H9 (cell line): ENCODE measurements at regions not wholly inside any gene's neighbourhood (a gene's known extent, or its start where the extent isn't known, plus 50 kb on each side); places are given as distances from the start of the nearest gene placed in this dataset.

ENCODE experiments used
- DNase-seq: peaks from one replicate; pipeline ENCODE4 v3.0.0-alpha.2; 2017
- H2AFZ ChIP-seq: one replicate; pipeline ENCODE4 v1.6.1; 2013; ENCODE audit warnings: mild to moderate bottlenecking, low read length, control low read depth, moderate library complexity
- H2AK5ac ChIP-seq: 2 replicates; pipeline ENCODE4 v1.6.1; 2013; ENCODE audit warnings: low read length, control low read depth, mixed read lengths; ENCODE audit not compliant: insufficient read length
- H2BK120ac ChIP-seq: one replicate; pipeline ENCODE4 v1.6.1; 2013; ENCODE audit warnings: low read depth, mild to moderate bottlenecking, low read length, control low read depth, inconsistent platforms; ENCODE audit not compliant: poor library complexity, severe bottlenecking
- H2BK12ac ChIP-seq: 2 replicates; pipeline ENCODE4 v1.6.1; 2013; ENCODE audit warnings: low read length, control low read depth, mixed read lengths, low read depth; ENCODE audit not compliant: insufficient read length
- H2BK15ac ChIP-seq: 2 replicates; pipeline ENCODE4 v1.6.1; 2013; ENCODE audit warnings: low read depth, low read length, control low read depth
- H2BK20ac ChIP-seq: one replicate; pipeline ENCODE4 v1.6.1; 2013; ENCODE audit warnings: low read depth, mild to moderate bottlenecking, low read length, control low read depth, inconsistent platforms; ENCODE audit not compliant: poor library complexity, severe bottlenecking
- H2BK5ac ChIP-seq: 2 replicates; pipeline ENCODE4 v1.6.1; 2013; ENCODE audit warnings: low read length, control low read depth, mixed read lengths; ENCODE audit not compliant: insufficient read length
- H3K14ac ChIP-seq: 2 replicates; pipeline ENCODE4 v1.6.1; 2013; ENCODE audit warnings: low read length, control low read depth; ENCODE audit not compliant: insufficient read depth
- H3K18ac ChIP-seq: 2 replicates; pipeline ENCODE4 v1.6.1; 2013; ENCODE audit warnings: low read depth, mild to moderate bottlenecking, mixed read lengths, low read length, control low read depth; ENCODE audit not compliant: insufficient read length
- H3K23ac ChIP-seq: 2 replicates; pipeline ENCODE4 v1.6.1; 2013; ENCODE audit warnings: low read length, control low read depth, mixed read lengths, low read depth; ENCODE audit not compliant: insufficient read length
- H3K23me2 ChIP-seq: 2 replicates; pipeline ENCODE4 v1.6.1; 2013; ENCODE audit warnings: low read depth, mild to moderate bottlenecking, mixed read lengths, low read length, control low read depth; ENCODE audit not compliant: insufficient read length, poor library complexity, severe bottlenecking
- H3K27ac ChIP-seq: 2 replicates; pipeline ENCODE4 v1.5.1; 2013; ENCODE audit warnings: low read length, control low read depth, mixed read lengths, low read depth; ENCODE audit not compliant: insufficient read length
- H3K27me3 ChIP-seq: 2 replicates; pipeline ENCODE4 v1.6.1; 2013; ENCODE audit warnings: low read length, control low read depth, inconsistent platforms; ENCODE audit not compliant: insufficient read depth
- H3K4ac ChIP-seq: 2 replicates; pipeline ENCODE4 v1.6.1; 2013; ENCODE audit warnings: low read depth, mild to moderate bottlenecking, control low read depth, inconsistent platforms, low read length, moderate library complexity
- H3K4me1 ChIP-seq: 2 replicates; pipeline ENCODE4 v1.6.1; 2013; ENCODE audit warnings: low read length, control low read depth, inconsistent platforms; ENCODE audit not compliant: insufficient read depth
- H3K4me2 ChIP-seq: 2 replicates; pipeline ENCODE4 v1.6.1; 2013; ENCODE audit warnings: low read length, control low read depth, mixed read lengths; ENCODE audit not compliant: insufficient read length, insufficient read depth
- H3K56ac ChIP-seq: 2 replicates; pipeline ENCODE4 v1.6.1; 2013; ENCODE audit warnings: low read depth, mild to moderate bottlenecking, mixed read lengths, low read length, control low read depth; ENCODE audit not compliant: insufficient read length
- H3K79me1 ChIP-seq: 2 replicates; pipeline ENCODE4 v1.6.1; 2013; ENCODE audit warnings: low read depth, mild to moderate bottlenecking, moderate library complexity, low read length, control low read depth, inconsistent platforms; ENCODE audit not compliant: insufficient read depth, poor library complexity, severe bottlenecking
- H3K79me2 ChIP-seq: 2 replicates; pipeline ENCODE4 v1.6.1; 2013; ENCODE audit warnings: low read length, control low read depth, inconsistent platforms; ENCODE audit not compliant: insufficient read depth
- H3K9ac ChIP-seq: 2 replicates; pipeline ENCODE4 v1.6.1; 2013; ENCODE audit warnings: low read length, control low read depth, mixed read lengths; ENCODE audit not compliant: insufficient read length; ENCODE audit errors: extremely low read depth
- H3K9me3 ChIP-seq: one replicate; pipeline ENCODE4 v1.6.1; 2013; ENCODE audit warnings: low read depth, low read length, inconsistent platforms; ENCODE audit not compliant: control insufficient read depth
- H3T11ph ChIP-seq: one replicate; pipeline ENCODE4 v1.6.1; 2013; ENCODE audit warnings: mild to moderate bottlenecking, low read length, control low read depth, inconsistent platforms
- H4K20me1 ChIP-seq: one replicate; pipeline ENCODE4 v1.6.1; 2013; ENCODE audit not compliant: control insufficient read depth, insufficient read length, insufficient read depth
- H4K5ac ChIP-seq: 2 replicates; pipeline ENCODE4 v1.6.1; 2013; ENCODE audit warnings: low read depth, mild to moderate bottlenecking, mixed read lengths, low read length, control low read depth; ENCODE audit not compliant: insufficient read length
- H4K8ac ChIP-seq: replicated peaks from 2 replicates; pipeline ENCODE4 v1.6.1; 2013; ENCODE audit warnings: low read length, control low read depth, mixed read lengths, low read depth; ENCODE audit not compliant: insufficient read length
- H4K91ac ChIP-seq: 2 replicates; pipeline ENCODE4 v1.6.1; 2013; ENCODE audit warnings: low read depth, mild to moderate bottlenecking, moderate library complexity, mixed read lengths, low read length, control low read depth; ENCODE audit not compliant: insufficient read length
- H3K27ac Mint-ChIP-seq, 3 experiments: 2 replicates in 2 of 3; 3 replicates in 1 of 3; pipeline ENCODE4 v1.8.0; 2020 to 2021; ENCODE audit warnings: mixed read lengths in 3 of 3, mild to moderate bottlenecking in 1 of 3, moderate library complexity in 1 of 3
- H3K27me3 Mint-ChIP-seq: 2 replicates; pipeline ENCODE4 v1.8.0; 2021; ENCODE audit warnings: low read depth, mild to moderate bottlenecking, moderate library complexity, mixed read lengths
- H3K36me3 Mint-ChIP-seq, 3 experiments: 2 replicates in 2 of 3; 3 replicates in 1 of 3; pipeline ENCODE4 v1.8.0; 2020 to 2021; ENCODE audit warnings: low read depth in 3 of 3, mixed read lengths in 3 of 3; ENCODE audit not compliant: insufficient read depth in 1 of 3
- H3K4me1 Mint-ChIP-seq, 2 experiments: 2 replicates each; pipeline ENCODE4 v1.8.0; 2020; ENCODE audit warnings: mixed read lengths in 2 of 2
- H3K4me3 Mint-ChIP-seq, 2 experiments: 2 replicates in 1 of 2; 3 replicates in 1 of 2; pipeline ENCODE4 v1.8.0; 2020 to 2021; ENCODE audit warnings: mild to moderate bottlenecking in 2 of 2, mixed read lengths in 2 of 2, moderate library complexity in 1 of 2
- H3K9me3 Mint-ChIP-seq, 2 experiments: 2 replicates in 1 of 2; 3 replicates in 1 of 2; pipeline ENCODE4 v1.8.0; 2020; ENCODE audit warnings: mild to moderate bottlenecking in 2 of 2, mixed read lengths in 2 of 2, moderate library complexity in 1 of 2
- WGBS: extraction: QIAGEN DNeasy Blood & Tissue Kit; methylation state at CpG from one replicate; pipeline ENCODE4 v1.1.7; 2013; ENCODE audit warnings: missing lambda C conversion rate, low lambda C conversion rate, mixed read lengths; ENCODE audit not compliant: insufficient read length; ENCODE audit errors: extremely low coverage; 5-methylcytosine and 5-hydroxymethylcytosine counted together
- TF ChIP-seq, protein P1 (sequence below): fragments of 200-600 bp; sonication (generic); conservative IDR thresholded peaks from 3 replicates; pipeline ENCODE4 v1.8.0; 2021; ENCODE audit warnings: antibody characterized with exemption, mild to moderate bottlenecking

DNA sequence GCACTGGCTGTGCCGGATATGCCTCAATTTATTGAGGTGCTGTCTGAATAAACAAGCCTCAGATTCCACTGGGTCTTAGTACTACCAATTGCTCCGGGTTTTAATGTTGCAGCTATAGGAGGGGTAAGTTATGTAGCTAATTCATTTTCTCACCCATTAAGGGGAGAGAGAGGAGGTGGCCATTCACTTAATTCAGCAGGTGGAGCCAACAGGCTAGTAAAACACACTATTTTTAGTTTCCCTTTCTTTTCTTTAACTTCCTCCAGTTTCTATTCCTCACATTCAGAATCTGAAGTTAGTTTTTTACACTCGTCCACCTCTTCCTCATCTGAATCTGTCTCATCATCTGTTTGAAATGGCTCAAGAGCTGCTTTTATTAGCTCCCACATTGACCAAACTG lies 105.6 kb upstream of the CDH10 start:
- Histone ChIP-seq H3K9me3 (no peaks in the 10 kb centered on the region), H4K20me1 (no peaks in the 10 kb centered on the region), H3K79me2 (no peaks in the 10 kb centered on the region), H2BK20ac (no peak overlapping the region), H2AK5ac (no peak overlapping the region), H3K18ac (no peak overlapping the region), H3K14ac (no peak overlapping the region), H4K8ac (no peak overlapping the region), H3K27ac (no peak overlapping the region), H2BK5ac (no peak overlapping the region), H3K23me2 (no peaks in the 10 kb centered on the region), H3K79me1 (no peaks in the 10 kb centered on the region), H2BK120ac (no peak overlapping the region), H3K4ac (no peak overlapping the region), H3K27me3 (no peaks in the 10 kb centered on the region), H3K4me2 (no peak overlapping the region), H2BK12ac (no peak overlapping the region), H2BK15ac (no peak overlapping the region), H3K4me1 (no peaks in the 10 kb centered on the region), H3K9ac (no peak overlapping the region), H3K23ac (no peak overlapping the region), H3K56ac (no peak overlapping the region), H4K5ac (no peak overlapping the region), H4K91ac (no peak overlapping the region), H3T11ph (no peak overlapping the region), H2AFZ (no peak overlapping the region)
- H3K4me3 Mint-ChIP-seq, result no peak overlapping the region
- no peak overlapping the region; a peak in 1 of 7 replicates for H3K27ac Mint-ChIP-seq
- no peak for DNase-seq
- no peaks in the 10 kb centered on the region; a peak in 1 of 7 replicates for H3K36me3 Mint-ChIP-seq
- WGBS, result no CpG with 5 or more reads among the region's 3 CpGs
- TF ChIP-seq, protein P1, sequence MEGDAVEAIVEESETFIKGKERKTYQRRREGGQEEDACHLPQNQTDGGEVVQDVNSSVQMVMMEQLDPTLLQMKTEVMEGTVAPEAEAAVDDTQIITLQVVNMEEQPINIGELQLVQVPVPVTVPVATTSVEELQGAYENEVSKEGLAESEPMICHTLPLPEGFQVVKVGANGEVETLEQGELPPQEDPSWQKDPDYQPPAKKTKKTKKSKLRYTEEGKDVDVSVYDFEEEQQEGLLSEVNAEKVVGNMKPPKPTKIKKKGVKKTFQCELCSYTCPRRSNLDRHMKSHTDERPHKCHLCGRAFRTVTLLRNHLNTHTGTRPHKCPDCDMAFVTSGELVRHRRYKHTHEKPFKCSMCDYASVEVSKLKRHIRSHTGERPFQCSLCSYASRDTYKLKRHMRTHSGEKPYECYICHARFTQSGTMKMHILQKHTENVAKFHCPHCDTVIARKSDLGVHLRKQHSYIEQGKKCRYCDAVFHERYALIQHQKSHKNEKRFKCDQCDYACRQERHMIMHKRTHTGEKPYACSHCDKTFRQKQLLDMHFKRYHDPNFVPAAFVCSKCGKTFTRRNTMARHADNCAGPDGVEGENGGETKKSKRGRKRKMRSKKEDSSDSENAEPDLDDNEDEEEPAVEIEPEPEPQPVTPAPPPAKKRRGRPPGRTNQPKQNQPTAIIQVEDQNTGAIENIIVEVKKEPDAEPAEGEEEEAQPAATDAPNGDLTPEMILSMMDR, result no peak
- H3K27me3 Mint-ChIP-seq, result peaks cover 5% of the 10 kb centered on the region; the same call in 1 of the 2 replicates
- H3K4me1 Mint-ChIP-seq, result peaks cover 7 to 13% of the 10 kb centered on the region in 2 experiments; a peak in 3 of 4 replicates
- no peaks in the 10 kb centered on the region for H3K9me3 Mint-ChIP-seq
